ENCODE measurements at regions not wholly inside any gene's neighbourhood (a gene's known extent, or its start where the extent isn't known, plus 50 kb on each side); places are given as distances from the start of the nearest gene placed in this dataset.
A peak's percentile ranks its signal among the peaks of the same experiment; 100 is the strongest.
"Not testable (repeated sequence)": the region's sequence is repeated elsewhere in the genome, so short reads cannot be mapped to it uniquely, and the experiment has no call there.

GRCh38 chr21:27870755-27871154 is 903.9 kb upstream of the ADAMTS5 start:
- not testable (repeated sequence) for DNase-seq (ENCODE audit: low spot score)

DNA sequence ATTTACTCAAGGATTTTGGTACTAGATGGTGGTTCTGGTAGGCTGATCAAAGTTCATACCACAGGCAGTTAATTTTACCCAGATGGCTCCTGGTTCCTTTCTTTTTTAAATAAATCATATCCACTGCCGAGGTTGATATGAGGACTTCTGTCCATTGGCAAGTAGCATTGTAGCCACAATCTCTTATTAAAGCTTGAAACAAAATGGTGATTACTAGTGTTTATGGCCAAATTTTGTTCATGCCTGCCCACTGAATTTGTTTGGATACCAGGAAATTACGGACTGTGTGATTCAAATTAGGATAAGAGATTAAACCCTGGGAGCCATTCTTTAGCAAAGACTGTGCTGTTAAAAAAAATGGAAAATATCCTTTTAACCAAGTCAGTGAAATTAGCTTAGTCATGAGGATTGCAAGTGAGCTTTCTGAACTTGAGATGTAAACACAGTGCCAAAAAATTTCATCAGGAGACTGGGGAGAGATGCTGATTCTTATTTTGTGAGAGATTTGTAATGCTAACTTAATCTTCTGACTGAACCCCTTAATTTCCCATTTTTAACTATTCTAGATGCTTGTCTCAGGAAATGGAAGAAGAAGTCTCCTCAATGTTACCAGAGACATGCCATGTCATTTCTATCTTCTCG is 893.5 kb upstream of the ADAMTS5 start:
- not testable (repeated sequence) for DNase-seq (ENCODE audit: low spot score)

DNA sequence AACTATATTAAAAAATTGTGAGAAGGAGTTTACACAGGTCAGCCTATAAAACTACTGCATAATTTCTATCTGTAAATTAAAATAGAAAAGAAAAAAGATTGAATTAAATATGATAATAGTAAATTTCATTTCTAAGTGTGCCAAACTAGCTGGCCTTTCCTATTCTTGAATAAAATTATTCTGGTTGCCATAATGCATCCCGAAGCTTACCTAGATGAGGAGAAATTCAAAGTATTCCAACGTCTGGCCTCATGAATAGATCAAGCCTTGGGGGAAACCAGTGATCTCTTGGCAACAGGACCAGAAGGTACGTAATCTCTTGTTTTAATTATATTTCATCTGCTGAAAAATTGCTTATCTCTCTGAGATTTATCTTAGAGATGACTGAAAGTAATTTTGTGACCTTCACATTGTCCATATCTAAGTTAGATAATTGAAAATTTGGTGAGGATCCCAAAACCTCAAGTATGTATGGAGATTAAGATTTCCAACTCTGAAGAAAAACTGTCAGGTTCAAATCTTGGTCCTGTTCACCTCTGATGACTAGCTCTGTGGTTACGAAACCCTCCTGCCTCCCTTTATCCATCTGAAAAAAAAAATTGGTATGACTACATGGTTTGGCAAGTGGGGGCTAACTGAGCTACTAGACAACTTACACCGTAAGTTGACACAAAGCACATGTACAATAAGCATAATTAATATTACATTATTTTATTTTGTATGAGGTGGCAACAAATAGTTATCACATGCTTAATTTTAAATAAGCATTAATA is 891.4 kb upstream of the ADAMTS5 start:
- DNase-seq (ENCODE audit: low spot score): not testable (repeated sequence)

DNA sequence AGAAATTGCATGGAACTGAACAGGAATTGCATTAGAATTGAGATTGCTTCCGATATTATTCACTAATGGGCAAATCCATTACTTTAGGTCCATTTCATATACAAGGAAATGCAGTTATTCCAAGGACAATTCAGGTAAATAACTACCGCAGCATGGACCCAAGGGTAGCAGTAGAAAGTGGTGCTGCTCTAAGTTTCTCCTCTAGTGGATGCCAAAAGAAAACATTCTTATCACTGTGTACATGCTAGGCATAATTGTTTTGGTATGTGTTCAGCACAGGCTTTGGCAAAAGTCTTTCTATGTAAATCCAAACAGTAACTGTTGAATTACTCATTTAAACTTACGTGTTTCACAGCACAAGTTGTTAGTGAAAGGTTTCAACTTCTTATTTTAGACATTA is 890.1 kb upstream of the ADAMTS5 start:
- DNase-seq (ENCODE audit: low spot score): not testable (repeated sequence)

- no peak for DNase-seq (ENCODE audit: low spot score)
Measured at GRCh38 chr21:27841084-27841672, 874.3 kb upstream of the ADAMTS5 start.

GRCh38 chr21:27840262-27840661 is 873.4 kb upstream of the ADAMTS5 start:
- no peak for DNase-seq (ENCODE audit: low spot score)

GRCh38 chr21:27839512-27840115 is 872.7 kb upstream of the ADAMTS5 start:
- DNase-seq (ENCODE audit: low spot score): no peak

- no peak for DNase-seq (ENCODE audit: low spot score)
Measured at GRCh38 chr21:27838573-27838972, 871.7 kb upstream of the ADAMTS5 start.

GRCh38 chr21:27837936-27838335 is 871.0 kb upstream of the ADAMTS5 start:
- no peak for DNase-seq (ENCODE audit: low spot score)

- DNase-seq (ENCODE audit: low spot score): no peak
Measured at GRCh38 chr21:27833298-27833697, 866.4 kb upstream of the ADAMTS5 start.

GRCh38 chr21:27831816-27832569 is 865.1 kb upstream of the ADAMTS5 start:
- DNase-seq (ENCODE audit: low spot score): no peak

DNA sequence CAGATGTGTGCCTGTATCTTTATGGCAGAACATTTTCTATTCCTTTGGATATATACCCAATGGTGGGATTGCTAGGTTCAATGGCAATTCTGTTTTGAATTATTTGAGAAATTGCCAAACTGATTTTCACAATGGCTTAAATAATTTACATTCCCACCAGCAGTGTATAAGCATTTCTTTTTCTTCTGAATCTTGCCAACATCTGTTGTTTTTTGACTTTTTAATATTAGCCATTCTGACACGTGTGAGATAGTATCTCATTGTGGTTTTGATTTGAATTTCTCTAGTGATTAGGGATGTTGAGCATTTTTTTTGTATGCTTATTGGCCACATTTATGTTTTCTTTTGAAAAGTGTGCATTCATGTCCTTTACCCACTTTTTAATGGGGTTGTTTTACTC is 864.3 kb upstream of the ADAMTS5 start:
- no peak for DNase-seq (ENCODE audit: low spot score)

DNA sequence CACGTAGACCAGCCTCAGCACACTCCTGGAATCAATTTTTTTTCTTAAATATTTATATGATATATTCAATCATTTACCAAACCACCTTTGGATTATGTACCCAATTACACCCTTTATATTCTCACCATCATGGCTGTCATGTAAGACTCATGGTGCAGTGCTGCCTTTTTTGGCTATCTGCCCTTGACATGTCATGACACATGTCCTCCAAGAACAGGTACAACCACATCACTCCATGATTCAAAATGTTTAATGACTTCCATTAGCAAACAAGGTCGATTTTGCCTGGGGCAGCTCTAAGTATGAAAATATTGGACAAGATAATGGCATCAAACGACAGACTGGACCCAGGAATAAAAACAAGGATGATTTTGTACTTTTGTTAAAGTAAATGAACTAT is 861.1 kb upstream of the ADAMTS5 start:
- no peak for DNase-seq (ENCODE audit: low spot score)

DNA sequence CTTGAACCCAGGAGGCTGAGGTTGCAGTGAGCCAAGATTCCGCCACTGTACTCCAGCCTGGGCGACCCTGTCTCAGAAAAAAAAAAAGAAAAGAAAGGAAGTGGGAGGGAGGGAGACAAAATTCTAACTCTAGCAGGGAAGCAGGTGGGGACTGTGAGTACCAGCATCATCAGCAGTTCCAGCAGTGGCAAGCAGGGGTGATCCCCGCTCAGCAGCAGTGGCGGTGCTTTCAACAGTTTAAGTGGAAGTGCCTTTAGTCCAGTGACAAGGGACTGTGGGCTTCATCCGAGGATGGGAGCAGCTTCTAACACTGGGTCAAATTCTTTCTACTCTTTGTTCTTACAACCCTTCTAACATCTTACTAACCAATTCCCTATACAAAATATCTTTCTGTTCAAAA is 858.1 kb upstream of the ADAMTS5 start:
- DNase-seq (ENCODE audit: low spot score): no peak

DNA sequence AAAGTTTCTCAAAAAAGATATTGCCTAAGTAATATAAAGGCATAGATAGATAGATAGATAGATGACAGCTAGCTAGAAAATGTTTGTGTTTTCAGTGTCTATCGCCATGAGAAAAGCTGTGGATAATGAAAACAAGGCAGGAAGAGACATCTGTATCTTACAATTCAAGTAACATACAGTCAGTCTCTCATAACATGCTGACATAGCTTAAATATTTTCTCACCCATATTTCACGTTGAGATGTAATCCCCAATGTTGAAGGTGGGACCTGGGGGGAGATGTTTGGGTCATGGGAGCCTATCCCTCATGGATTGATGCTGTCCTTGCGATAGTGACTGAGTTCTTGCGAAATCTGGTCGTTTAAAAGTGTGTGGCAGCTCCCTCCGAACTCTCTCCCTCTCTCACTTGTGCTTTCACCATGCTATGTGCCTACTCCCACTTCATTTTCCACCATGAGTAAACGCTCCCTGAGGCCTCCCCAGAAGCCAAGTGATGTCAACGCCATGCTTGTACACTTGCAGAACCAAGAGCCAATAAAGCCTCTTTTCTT is 856.8 kb upstream of the ADAMTS5 start:
- DNase-seq (ENCODE audit: low spot score): no peak

- no peak for DNase-seq (ENCODE audit: low spot score)
Measured at GRCh38 chr21:27820342-27820741, 853.5 kb upstream of the ADAMTS5 start.

GRCh38 chr21:27819299-27819698 is 852.4 kb upstream of the ADAMTS5 start:
- no peak for DNase-seq (ENCODE audit: low spot score)

DNA sequence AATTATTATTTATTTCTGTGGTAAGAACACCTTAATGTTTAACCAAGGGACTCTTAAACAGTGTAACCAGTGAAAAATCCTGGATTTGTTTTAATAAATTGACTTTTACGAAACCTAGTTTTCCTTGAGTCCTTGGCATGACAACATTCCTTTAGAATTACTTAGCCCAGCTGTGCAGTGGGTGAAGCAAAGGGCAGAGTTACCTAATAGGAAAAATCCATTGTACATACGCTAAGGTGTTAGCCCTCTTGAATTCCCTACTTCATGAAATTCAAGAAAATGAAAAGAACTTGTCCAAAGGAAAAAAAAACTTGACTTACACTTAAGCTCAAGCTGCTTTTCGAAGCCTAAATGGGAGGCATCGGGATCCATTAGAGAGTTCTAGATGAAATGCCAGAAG is 852.0 kb upstream of the ADAMTS5 start:
- DNase-seq (ENCODE audit: low spot score): peak; percentile 69

DNA sequence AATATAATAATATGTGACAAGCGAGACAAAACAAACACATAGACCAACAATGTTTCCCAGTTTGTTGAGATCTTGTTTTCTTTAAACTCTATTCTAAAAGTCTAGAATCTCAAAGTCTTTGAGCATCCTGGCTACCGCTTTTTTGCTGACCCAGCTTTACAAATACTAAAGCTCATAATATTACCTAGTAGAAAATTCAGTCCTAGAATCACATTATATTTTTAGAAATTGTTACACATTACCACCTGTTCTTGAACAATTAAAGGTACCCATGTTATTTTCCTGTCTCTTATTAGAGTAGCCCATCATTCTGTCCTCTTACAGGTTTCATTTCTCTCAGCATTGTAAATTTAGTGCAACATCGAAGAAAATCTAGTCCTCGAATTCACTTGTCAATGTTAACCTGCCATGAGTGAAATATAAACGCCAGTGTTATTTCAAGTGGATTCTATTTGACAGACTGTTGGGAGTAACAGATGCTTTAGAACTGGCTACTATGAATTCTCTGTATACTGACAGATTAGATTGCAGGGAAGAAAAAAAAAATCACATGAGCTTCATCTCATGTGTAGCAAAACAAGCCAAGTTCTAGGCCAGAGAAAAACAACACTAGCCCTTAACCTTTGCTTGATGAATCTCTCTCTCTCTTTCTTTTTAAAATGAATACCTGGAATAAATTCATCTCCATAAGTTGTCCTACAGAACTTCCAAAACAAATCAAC is 851.2 kb upstream of the ADAMTS5 start:
- DNase-seq (ENCODE audit: low spot score): no peak

DNA sequence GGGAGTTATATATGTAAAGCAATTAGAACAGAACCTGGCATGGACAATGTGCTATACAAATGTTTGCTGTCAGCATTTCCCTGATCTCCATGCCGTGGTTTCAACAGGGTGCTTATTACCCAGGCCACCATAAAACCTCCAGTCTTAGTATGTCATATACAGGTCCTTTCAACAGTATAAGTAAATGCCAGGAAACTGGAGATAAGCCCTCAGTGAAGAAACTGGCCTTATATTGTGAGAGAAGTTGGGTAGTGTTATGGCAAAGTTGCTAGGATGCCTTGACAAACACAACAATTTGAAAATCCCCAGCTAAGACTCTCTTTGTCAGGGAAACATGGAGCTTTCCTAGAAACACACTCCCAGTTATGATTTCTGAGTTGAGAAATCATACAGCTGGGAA is 850.2 kb upstream of the ADAMTS5 start:
- peak; percentile 5 for DNase-seq (ENCODE audit: low spot score)

DNA sequence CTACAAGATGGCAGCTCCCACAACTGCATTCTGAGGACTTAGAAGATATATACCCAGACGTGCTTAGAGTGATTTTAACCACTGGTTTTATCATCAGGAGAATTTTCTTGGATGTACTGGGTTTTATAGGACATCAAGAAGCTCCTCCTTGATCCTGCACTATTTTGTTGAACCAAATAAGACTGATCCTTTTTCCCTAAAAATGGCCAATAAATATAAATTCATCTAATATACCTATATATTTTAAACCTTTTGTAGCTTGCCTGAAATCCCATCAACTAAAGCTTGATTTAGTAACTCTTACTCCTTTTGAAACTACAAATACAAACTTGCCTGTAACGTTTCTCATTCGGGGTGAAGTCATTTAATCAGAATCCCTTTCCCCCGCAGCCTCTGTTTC is 849.4 kb upstream of the ADAMTS5 start:
- DNase-seq (ENCODE audit: low spot score): no peak
